ENCODE measurements at regions not wholly inside any gene's neighbourhood (a gene's known extent, or its start where the extent isn't known, plus 50 kb on each side); places are given as distances from the start of the nearest gene placed in this dataset.

DNA sequence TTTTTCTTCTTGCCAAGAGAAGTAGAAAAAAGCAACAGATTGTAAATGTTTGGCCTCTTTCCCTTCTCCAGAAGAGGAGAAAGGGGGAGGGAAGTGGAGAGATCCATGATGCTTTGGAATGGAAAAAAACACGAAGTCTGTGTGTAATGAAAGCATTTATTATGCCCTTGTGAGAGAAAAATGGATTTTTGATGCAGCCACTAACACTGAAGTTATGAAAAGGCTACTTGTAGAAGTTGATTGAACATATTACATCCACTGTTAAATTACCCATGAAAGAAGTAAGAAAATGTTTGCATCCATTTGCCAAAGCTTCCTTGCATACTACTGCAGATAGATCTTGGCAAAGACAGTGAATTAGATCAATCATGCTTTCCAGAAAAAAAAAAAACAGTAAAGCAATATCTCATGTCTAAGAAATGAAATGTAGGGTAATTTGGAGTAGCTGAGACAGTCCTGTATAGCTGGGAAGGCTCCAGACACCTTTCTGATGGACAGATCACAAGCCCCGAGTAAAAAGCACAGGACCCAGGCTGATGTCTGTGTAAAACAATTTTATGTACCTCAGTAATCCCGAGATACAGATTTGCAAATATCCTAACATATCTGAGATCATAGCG lies 295.5 kb downstream of the PLOD2 start:
- no peaks in the 10 kb centered on the region for H3K79me2 ChIP-seq (replicated peaks; ENCODE audit: insufficient read depth)
- H3K4me2 ChIP-seq: no peak overlapping the region
- H3F3A ChIP-seq (replicated peaks; ENCODE audit: low read depth): no peaks in the 10 kb centered on the region
- Mint-ChIP-seq H3K9me3 (no peaks in the 10 kb centered on the region), H3K27me3 (ENCODE audit: insufficient read depth, low read depth, poor library complexity) (no peaks in the 10 kb centered on the region), H3K4me1 (peaks cover 19% of the 10 kb centered on the region), H3K36me3 (ENCODE audit: low read depth) (no peaks in the 10 kb centered on the region), H3K4me3 (no peak overlapping the region), H3K27ac (0 out of 2 replicates have a peak overlapping the region, but pooled peaks have one; percentile 67)
- no peaks in the 10 kb centered on the region for H4K20me1 ChIP-seq (replicated peaks; ENCODE audit: insufficient read depth)
- no peak overlapping the region for H3K4me3 ChIP-seq
- H3K27me3 ChIP-seq (ENCODE audit: insufficient read depth): no peaks in the 10 kb centered on the region
- no peak for ATAC-seq
- TF ChIP-seq NANOG (IDR thresholded peaks at IDR 0.05; ENCODE audit: borderline replicate concordance): no peak
- TF ChIP-seq, protein P1, sequence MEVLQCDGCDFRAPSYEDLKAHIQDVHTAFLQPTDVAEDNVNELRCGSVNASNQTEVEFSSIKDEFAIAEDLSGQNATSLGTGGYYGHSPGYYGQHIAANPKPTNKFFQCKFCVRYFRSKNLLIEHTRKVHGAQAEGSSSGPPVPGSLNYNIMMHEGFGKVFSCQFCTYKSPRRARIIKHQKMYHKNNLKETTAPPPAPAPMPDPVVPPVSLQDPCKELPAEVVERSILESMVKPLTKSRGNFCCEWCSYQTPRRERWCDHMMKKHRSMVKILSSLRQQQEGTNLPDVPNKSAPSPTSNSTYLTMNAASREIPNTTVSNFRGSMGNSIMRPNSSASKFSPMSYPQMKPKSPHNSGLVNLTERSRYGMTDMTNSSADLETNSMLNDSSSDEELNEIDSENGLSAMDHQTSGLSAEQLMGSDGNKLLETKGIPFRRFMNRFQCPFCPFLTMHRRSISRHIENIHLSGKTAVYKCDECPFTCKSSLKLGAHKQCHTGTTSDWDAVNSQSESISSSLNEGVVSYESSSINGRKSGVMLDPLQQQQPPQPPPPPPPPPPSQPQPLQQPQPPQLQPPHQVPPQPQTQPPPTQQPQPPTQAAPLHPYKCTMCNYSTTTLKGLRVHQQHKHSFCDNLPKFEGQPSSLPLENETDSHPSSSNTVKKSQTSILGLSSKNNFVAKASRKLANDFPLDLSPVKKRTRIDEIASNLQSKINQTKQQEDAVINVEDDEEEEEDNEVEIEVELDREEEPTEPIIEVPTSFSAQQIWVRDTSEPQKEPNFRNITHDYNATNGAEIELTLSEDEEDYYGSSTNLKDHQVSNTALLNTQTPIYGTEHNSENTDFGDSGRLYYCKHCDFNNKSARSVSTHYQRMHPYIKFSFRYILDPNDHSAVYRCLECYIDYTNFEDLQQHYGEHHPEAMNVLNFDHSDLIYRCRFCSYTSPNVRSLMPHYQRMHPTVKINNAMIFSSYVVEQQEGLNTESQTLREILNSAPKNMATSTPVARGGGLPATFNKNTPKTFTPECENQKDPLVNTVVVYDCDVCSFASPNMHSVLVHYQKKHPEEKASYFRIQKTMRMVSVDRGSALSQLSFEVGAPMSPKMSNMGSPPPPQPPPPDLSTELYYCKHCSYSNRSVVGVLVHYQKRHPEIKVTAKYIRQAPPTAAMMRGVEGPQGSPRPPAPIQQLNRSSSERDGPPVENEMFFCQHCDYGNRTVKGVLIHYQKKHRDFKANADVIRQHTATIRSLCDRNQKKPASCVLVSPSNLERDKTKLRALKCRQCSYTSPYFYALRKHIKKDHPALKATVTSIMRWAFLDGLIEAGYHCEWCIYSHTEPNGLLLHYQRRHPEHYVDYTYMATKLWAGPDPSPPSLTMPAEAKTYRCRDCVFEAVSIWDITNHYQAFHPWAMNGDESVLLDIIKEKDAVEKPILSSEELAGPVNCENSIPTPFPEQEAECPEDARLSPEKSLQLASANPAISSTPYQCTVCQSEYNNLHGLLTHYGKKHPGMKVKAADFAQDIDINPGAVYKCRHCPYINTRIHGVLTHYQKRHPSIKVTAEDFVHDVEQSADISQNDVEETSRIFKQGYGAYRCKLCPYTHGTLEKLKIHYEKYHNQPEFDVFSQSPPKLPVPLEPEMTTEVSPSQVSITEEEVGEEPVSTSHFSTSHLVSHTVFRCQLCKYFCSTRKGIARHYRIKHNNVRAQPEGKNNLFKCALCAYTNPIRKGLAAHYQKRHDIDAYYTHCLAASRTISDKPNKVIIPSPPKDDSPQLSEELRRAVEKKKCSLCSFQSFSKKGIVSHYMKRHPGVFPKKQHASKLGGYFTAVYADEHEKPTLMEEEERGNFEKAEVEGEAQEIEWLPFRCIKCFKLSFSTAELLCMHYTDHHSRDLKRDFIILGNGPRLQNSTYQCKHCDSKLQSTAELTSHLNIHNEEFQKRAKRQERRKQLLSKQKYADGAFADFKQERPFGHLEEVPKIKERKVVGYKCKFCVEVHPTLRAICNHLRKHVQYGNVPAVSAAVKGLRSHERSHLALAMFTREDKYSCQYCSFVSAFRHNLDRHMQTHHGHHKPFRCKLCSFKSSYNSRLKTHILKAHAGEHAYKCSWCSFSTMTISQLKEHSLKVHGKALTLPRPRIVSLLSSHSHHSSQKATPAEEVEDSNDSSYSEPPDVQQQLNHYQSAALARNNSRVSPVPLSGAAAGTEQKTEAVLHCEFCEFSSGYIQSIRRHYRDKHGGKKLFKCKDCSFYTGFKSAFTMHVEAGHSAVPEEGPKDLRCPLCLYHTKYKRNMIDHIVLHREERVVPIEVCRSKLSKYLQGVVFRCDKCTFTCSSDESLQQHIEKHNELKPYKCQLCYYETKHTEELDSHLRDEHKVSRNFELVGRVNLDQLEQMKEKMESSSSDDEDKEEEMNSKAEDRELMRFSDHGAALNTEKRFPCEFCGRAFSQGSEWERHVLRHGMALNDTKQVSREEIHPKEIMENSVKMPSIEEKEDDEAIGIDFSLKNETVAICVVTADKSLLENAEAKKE (CRISPR knock-in tag; IDR thresholded peaks at IDR 0.05): no peak
- TF ChIP-seq JUNB (IDR thresholded peaks at IDR 0.05; ENCODE audit: unreplicated experiment): no peak
- TF ChIP-seq, protein P2, sequence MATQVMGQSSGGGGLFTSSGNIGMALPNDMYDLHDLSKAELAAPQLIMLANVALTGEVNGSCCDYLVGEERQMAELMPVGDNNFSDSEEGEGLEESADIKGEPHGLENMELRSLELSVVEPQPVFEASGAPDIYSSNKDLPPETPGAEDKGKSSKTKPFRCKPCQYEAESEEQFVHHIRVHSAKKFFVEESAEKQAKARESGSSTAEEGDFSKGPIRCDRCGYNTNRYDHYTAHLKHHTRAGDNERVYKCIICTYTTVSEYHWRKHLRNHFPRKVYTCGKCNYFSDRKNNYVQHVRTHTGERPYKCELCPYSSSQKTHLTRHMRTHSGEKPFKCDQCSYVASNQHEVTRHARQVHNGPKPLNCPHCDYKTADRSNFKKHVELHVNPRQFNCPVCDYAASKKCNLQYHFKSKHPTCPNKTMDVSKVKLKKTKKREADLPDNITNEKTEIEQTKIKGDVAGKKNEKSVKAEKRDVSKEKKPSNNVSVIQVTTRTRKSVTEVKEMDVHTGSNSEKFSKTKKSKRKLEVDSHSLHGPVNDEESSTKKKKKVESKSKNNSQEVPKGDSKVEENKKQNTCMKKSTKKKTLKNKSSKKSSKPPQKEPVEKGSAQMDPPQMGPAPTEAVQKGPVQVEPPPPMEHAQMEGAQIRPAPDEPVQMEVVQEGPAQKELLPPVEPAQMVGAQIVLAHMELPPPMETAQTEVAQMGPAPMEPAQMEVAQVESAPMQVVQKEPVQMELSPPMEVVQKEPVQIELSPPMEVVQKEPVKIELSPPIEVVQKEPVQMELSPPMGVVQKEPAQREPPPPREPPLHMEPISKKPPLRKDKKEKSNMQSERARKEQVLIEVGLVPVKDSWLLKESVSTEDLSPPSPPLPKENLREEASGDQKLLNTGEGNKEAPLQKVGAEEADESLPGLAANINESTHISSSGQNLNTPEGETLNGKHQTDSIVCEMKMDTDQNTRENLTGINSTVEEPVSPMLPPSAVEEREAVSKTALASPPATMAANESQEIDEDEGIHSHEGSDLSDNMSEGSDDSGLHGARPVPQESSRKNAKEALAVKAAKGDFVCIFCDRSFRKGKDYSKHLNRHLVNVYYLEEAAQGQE (IDR thresholded peaks at IDR 0.05; ENCODE audit: unreplicated experiment): no peak
- TF ChIP-seq CREB1 (CRISPR knock-in tag; IDR thresholded peaks at IDR 0.05; ENCODE audit: low read depth): no peak
- TF ChIP-seq, protein P3, sequence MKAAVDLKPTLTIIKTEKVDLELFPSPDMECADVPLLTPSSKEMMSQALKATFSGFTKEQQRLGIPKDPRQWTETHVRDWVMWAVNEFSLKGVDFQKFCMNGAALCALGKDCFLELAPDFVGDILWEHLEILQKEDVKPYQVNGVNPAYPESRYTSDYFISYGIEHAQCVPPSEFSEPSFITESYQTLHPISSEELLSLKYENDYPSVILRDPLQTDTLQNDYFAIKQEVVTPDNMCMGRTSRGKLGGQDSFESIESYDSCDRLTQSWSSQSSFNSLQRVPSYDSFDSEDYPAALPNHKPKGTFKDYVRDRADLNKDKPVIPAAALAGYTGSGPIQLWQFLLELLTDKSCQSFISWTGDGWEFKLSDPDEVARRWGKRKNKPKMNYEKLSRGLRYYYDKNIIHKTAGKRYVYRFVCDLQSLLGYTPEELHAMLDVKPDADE (IDR thresholded peaks at IDR 0.05): no peak
- no peak for TF ChIP-seq STAT1 (IDR thresholded peaks at IDR 0.05; ENCODE audit: unreplicated experiment)
- no peak for TF ChIP-seq EZH2 (IDR thresholded peaks at IDR 0.05; ENCODE audit: low read depth, unreplicated experiment)
- no peak for TF ChIP-seq EZH2phosphoT487 (IDR thresholded peaks at IDR 0.05; ENCODE audit: unreplicated experiment)
- H3K9me2 ChIP-seq (ENCODE audit: insufficient read depth): no peaks in the 10 kb centered on the region
- H3K27ac ChIP-seq (ENCODE audit: low read depth): no peak overlapping the region
- H2AFZ ChIP-seq: no peak overlapping the region
- no peak for DNase-seq (ENCODE audit: low spot score)
- no peaks in the 10 kb centered on the region for H3K36me3 ChIP-seq (ENCODE audit: insufficient read depth)
- peaks cover 16% of the 10 kb centered on the region; the same call in 1 of the 2 replicates for H3K4me1 ChIP-seq (ENCODE audit: insufficient read depth)
